Cerebellar cortex (tissue), 1 donor: ENCODE measurements at regions not wholly inside any gene's neighbourhood (a gene's known extent, or its start where the extent isn't known, plus 50 kb on each side); places are given as distances from the start of the nearest gene placed in this dataset.

ENCODE experiments used
- DNase-seq: peaks from one replicate; pipeline ENCODE4 v3.0.0-alpha.2; 2015; ENCODE audit warnings: low spot score

DNA sequence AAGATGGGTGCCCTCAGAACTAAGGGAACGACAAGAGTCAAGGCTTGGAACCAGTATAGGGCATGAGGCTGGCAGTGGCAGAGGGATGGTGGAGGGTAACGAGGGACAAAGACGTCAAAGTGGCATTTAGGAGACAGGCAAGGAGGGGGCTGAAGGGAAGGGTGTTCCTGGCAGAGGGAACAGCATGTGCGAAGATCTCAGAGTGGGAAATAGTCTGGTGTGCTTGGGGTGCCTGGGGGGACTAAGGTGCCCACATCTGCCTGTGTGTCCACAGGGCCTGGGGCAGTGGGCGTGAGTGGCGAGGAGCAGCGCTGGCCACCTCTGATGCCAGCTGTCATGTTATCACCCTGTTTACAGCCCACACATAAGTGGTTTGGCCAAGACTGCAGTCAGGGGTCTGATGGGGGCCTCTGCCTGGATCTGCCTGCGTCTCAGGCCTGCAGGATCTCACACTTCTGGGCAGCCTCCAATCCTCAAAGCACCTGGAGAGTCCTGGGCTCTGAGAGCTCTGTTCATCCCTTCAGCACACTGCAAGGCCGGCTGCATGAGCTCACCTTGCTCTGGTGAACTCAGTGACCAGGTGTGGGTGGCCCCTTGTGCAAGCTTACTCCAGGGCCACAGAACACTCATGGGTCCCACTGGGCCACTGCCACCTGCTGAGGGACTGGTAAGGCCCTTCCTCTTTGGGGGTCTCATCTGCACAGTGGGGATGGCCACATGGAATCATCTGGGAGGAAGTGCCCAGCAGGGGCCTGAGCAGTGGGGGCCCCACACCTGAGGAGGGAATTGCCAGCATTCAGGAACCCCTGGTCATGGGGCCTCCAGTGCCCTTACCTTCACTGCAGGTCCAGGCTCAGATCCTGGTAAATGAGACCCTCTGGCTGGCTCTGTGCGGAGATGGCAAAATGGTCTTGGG lies 89.7 kb upstream of the SHISAL1 start:
- no peak for DNase-seq

GRCh38 chr22:44401783-44402110 lies 89.0 kb upstream of the SHISAL1 start:
- no peak for DNase-seq

DNA sequence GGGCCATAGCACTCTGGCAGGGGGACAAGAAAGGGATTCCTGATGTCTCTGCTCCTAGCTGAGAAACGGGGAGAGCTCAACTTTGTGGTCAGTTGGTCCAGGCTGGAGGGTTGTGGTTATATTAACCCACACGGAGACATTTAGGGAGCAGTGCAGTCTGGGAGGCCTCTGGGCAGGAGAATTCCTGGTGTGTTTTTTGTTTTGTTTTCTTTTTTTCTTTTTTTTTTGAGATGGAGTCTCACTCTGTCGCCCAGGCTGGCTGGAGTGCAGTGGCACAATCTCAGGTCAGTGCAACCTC lies 88.0 kb upstream of the SHISAL1 start:
- no peak for DNase-seq

- no peak for DNase-seq
Observed at GRCh38 chr22:44399906-44400762, 87.4 kb upstream of the SHISAL1 start.

DNA sequence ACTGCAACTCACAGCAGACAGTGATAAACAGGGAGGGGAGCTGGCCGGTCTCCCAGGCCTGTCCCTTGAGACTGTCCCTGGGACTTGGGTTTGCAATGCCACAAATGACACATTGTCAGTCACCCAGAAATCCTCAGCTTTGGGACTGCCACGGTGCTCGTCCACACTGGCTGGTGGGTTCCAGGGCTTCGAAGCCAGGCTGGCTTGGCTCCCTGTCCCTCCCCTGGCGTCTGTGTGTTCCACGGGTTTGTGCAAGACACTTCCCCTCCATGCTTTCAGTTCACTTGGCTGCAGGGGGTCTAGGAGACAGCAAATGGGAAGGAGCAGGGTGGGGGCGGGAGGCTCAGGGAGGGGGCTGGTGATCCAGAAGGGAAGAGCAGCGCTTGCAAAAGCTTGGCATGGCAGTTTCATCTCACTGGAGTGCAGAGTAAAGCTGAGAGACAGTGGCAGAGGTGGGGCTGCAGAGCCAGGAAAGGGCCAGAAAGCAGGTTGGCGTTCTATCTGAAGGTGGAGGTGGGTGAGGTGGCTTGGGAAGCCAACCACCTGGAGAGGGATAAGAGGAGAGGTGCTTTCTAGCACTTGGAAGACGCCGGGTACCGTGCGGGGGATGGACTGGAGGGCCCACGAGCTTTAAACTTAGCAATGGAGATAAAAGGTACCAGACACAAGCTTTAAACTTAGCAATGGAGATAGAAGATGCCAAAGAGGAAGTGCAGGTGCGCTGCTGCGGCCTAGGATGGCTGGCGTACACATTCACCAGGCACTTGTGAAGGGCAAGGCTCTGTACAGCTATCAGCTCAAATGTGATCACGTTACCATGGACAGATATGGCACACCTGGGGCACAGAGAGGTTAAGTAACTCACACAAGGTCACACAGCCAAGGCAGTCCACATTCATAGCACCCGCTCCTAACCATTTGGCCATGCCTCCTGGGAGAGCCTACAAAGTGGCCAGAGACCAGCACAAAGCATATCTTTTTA lies 86.4 kb upstream of the SHISAL1 start:
- DNase-seq = no peak

DNA sequence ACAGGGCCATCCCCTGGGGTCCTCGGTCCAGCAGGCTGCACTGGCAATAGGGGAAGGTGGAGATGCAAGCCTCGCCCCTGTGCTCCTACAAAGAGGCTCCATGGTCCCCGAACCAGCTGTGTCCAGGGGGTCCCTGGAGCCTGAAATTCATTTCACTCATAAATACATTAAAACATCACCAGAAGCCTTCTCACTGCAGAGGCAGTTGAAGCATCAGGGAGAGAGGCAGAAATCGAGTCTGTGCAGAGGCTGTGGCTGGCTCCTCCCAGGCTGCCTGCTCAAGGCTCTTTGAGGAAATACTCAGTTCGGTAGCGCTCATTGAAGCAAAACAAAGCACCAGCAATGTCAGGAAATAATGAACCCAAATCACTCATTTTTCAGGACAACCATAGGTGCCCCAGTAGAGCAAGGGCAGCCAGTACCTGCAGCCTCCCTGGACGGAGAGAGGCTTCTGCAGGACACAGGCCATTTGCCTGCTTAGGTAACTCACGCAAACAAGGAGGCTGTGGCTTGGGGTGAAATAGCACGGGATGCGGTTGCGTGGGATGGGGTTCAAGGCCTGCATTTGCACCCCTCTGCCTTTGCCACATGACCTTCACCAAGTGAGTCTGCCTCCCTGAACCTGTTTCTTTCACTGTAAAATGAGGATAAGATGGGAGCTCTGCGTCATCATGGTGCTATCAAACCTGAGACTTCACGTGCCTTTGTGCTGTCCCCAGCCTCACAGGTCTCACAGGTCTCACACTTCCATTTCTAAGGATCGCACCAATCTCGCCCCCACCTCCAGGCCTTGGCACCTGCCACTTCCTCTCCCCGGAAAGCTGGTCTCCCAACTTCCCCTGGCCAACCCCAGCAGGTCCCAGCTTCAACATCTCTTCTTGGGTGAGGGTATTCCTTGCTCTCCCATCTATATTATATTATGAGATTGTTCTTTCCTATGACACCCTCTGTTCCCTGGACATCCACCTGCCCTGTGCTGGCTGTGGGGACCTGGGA lies 84.3 kb upstream of the SHISAL1 start:
- DNase-seq = no peak

DNA sequence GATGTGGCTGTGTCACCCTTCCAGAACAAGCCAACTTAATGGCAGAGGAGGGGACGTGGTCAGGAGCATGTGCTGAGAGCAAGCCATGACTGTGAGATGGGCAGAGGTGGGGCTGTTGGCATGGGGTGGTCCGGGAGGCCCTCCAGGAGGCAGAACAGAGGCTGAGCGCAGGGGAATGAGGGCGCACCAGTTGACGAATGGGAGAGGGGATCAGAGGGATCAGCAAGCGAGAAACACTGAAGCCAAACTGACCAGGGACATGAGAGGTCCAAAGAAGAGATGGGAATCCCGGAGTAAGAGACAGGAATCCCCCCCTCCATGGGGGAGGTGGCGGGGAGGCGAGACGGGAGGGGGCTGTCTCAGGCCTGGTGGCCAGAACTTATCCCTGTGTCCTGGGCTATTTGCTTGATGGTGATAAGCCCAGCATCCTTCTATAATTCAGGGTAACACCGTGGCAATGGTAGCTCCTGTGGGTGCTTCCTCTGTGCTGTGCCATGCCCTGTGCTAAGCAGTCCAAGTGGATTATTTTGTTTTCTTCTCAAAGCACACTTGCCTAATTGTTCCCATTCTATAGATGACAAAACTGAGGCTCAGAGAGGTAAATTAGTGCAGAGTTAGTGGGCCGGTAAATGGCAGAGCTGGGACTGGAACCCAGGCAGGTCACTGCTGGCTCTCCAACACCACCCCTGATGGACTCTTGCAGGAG lies 83.4 kb upstream of the SHISAL1 start:
- DNase-seq = no peak

- no peak for DNase-seq
Observed at GRCh38 chr22:44395118-44396005, 82.6 kb upstream of the SHISAL1 start.

DNA sequence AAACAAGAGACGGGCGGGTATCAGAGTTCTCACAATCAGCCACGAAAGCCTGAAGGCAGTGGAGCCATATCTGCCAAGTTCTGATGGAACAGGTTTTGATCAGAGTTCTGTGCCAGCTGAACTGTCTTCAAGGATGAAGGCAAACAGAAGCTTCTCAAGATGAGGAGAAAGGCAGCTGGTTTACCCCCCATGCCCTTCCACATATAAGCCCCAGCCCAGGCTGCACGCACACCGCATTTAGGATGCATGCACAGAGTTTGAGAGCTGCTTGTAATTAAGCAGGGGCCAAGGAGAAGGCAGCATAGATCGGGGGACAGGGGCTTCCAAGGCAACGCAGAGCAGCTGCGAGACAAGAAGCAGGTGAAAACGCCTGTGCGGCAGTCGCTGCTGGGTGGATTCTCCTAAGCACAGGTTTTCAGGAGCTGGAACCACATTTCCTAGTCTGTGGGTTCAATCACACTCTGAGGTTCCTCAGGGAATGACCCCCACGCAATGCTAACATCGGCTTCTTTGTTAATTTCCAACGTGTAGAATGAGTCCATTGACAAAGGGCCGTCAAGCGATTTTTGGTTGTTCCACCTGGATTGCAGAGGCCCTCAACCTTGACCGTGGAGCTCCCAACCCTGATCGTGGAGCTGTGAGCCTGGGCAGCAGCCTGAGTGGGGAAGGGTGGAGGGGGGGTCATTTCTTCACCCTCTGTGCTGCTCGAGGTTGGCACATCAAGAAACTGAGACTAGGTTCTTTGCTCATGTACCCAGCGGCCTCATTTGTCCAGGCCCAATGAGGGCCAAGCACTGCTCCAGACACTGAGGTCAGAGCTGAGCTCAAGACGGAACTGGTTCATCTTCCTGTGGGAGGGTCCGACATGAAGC lies 81.7 kb upstream of the SHISAL1 start:
- DNase-seq = no peak

- no peak for DNase-seq
Observed at GRCh38 chr22:44393066-44393465, 80.3 kb upstream of the SHISAL1 start.

GRCh38 chr22:44392446-44392921 lies 79.7 kb upstream of the SHISAL1 start:
- no peak for DNase-seq

GRCh38 chr22:44391481-44392445 lies 79.0 kb upstream of the SHISAL1 start:
- DNase-seq = no peak

DNA sequence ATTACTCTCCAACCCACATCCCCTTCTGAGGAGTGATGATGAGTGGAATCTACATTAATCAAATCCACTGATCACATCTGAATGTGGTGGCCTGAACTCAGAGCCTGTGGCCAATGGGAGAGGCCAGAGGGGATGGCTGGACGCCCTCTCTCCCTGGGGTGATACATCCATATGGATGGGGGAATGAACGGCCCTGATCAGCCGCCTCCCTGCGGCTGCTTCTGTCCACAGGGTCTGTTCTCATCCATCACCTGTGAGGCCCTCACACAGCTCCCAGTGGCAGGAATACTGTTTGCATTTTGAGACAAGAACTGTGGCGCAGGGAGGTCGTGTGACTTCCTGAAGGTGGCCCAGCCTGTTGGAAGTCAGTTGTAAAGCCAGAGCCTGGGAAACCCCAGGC lies 78.3 kb upstream of the SHISAL1 start:
- DNase-seq = no peak

GRCh38 chr22:44390613-44390970 lies 77.8 kb upstream of the SHISAL1 start:
- DNase-seq = no peak

GRCh38 chr22:44389926-44390612 lies 77.3 kb upstream of the SHISAL1 start:
- no peak for DNase-seq

- no peak for DNase-seq
Observed at GRCh38 chr22:44389181-44389580, 76.4 kb upstream of the SHISAL1 start.
